Natural killer cell treated with Interleukin-12 subunit alpha and Interleukin-12 subunit beta and Interleukin-15 and Interleukin-18, amount 100 ng/mL, for 72 hours (primary cell): ENCODE measurements at regions not wholly inside any gene's neighbourhood (a gene's known extent, or its start where the extent isn't known, plus 50 kb on each side); places are given as distances from the start of the nearest gene placed in this dataset.
"Not testable (repeated sequence)": the region's sequence is repeated elsewhere in the genome, so short reads cannot be mapped to it uniquely, and the experiment has no call there.

Experiments
- ATAC-seq, 2 donors: fragments of 150-1000 bp; cut with Tn5 transposase in 1 of 2; sonication (Bioruptor Pico), chemical (Tn5 transposase) in 1 of 2; 2 replicates each; pipeline ENCODE4 v1.10.0; 2021
- DNase-seq: peaks from one replicate; pipeline ENCODE4 v3.0.0; 2022; ENCODE audit warnings: low spot score
- H3K27ac Mint-ChIP-seq, 2 donors: 1 replicate in 1 of 2; 2 replicates in 1 of 2; pipeline ENCODE4 v1.8.0; 2022; ENCODE audit warnings: mixed read lengths in 2 of 2, mild to moderate bottlenecking in 1 of 2, moderate library complexity in 1 of 2
- H3K27me3 Mint-ChIP-seq, 2 donors: 1 replicate in 1 of 2; 2 replicates in 1 of 2; pipeline ENCODE4 v1.8.0; 2022; ENCODE audit warnings: mixed read lengths in 2 of 2
- H3K36me3 Mint-ChIP-seq: one replicate; pipeline ENCODE4 v1.8.0; 2022; ENCODE audit warnings: mixed read lengths
- H3K4me1 Mint-ChIP-seq, 2 donors: 1 replicate in 1 of 2; 2 replicates in 1 of 2; pipeline ENCODE4 v1.8.0; 2022; ENCODE audit warnings: low read depth in 2 of 2, mixed read lengths in 2 of 2, mild to moderate bottlenecking in 1 of 2
- H3K4me3 Mint-ChIP-seq: one replicate; pipeline ENCODE4 v1.8.0; 2022; ENCODE audit warnings: mixed read lengths
- H3K9me3 Mint-ChIP-seq: 2 replicates; pipeline ENCODE4 v1.8.0; 2022; ENCODE audit warnings: mixed read lengths

DNA sequence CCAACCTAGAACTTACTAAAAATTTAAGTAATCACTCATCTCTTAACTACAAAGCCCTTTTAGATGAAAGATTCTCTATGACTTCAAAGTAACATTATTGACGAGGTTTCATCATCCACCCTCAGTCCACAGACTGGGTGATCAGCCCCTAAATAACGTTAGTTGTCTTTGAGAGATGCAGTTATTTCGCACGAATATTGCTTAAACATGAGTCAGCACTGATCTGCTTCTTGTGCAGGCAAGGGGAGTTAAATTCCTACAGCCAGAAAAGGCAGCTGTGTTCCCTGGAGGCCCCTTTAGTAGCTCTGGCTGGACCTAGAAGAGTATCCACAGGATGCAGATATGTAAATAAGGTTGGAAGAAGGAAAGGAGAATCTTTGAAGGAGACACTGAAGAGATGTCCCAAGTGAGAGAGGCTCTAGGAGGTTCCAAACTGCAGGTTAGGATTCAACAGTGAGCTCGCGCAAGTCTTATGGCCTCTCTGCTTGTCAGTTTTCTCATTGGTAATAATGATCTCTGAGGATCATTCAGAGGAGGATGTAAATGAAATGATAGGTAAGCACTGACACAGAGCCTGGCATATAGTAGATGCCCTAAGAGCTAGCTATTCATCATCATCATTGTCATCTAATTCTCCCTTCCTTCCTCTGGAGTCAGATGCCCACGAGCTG is 122.2 kb upstream of the MAN2A1 start:
- no peak for DNase-seq
- H3K36me3 Mint-ChIP-seq: no peaks in the 10 kb centered on the region
- no peaks in the 10 kb centered on the region for H3K4me1 Mint-ChIP-seq
- no peak overlapping the region for H3K27ac Mint-ChIP-seq
- H3K4me3 Mint-ChIP-seq: no peak overlapping the region
- no peak for ATAC-seq
- H3K27me3 Mint-ChIP-seq: peaks cover 5% of the 10 kb centered on the region in 2 donors
- peaks cover 4% of the 10 kb centered on the region for H3K9me3 Mint-ChIP-seq

DNA sequence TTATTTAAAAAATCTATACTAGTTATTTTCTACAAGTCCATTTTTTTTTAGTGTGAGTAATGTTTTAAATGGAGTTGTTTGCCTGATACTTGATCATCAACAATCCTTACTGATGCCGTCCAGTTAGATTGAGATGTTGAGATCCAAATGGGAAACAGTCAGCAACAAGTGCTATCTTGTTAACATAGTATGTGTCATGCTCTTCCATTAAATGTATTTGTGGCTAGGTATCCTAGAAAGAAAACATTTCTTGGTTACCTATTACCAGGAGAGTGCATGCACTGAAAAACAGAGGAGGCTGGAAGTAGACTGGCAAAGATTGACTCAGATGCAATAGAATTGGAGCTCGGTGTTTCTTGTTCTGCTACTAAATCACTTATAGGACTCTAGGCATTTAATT is 123.4 kb upstream of the MAN2A1 start:
- no peaks in the 10 kb centered on the region for H3K36me3 Mint-ChIP-seq
- H3K27me3 Mint-ChIP-seq: peaks cover 3 to 4% of the 10 kb centered on the region in 2 donors
- no peak overlapping the region for H3K27ac Mint-ChIP-seq
- H3K4me3 Mint-ChIP-seq: no peak overlapping the region
- no peaks in the 10 kb centered on the region for H3K4me1 Mint-ChIP-seq
- DNase-seq: no peak
- no peak for ATAC-seq
- peaks cover 4% of the 10 kb centered on the region for H3K9me3 Mint-ChIP-seq

DNA sequence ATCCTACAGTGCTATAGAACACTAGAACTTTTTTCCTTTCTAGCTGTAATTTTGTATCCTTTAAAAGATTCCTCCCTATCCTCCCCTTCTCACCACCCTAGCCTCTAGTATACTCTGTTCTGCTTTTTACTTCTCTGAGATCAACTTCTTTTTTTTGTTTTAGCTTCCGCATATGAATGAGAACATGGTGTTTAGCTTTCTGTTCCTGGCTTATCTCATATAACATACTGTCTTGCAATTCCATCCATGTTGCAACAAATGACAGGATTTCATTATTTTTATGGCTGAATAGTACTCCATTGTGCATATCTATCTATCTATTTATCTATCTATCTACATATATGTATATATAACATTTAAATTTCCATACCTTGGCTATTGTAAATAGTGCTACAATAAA is 126.0 kb upstream of the MAN2A1 start:
- peaks cover 4% of the 10 kb centered on the region for H3K9me3 Mint-ChIP-seq
- H3K4me1 Mint-ChIP-seq: peaks cover under 1 to 3% of the 10 kb centered on the region in 2 donors
- no peak overlapping the region for H3K27ac Mint-ChIP-seq
- peaks cover 2 to 8% of the 10 kb centered on the region in 2 donors for H3K27me3 Mint-ChIP-seq
- ATAC-seq (no peak), DNase-seq (no peak)
- no peaks in the 10 kb centered on the region for H3K36me3 Mint-ChIP-seq
- no peak overlapping the region for H3K4me3 Mint-ChIP-seq

GRCh38 chr5:109563189-109563588 is 126.5 kb upstream of the MAN2A1 start:
- Mint-ChIP-seq H3K4me1 (peaks cover 6 to 8% of the 10 kb centered on the region in 2 donors), H3K36me3 (no peaks in the 10 kb centered on the region), H3K27ac (no peak overlapping the region), H3K9me3 (peaks cover 4% of the 10 kb centered on the region), H3K4me3 (no peak overlapping the region), H3K27me3 (peaks cover 8 to 10% of the 10 kb centered on the region in 2 donors)
- ATAC-seq (no peak), DNase-seq (no peak)

DNA sequence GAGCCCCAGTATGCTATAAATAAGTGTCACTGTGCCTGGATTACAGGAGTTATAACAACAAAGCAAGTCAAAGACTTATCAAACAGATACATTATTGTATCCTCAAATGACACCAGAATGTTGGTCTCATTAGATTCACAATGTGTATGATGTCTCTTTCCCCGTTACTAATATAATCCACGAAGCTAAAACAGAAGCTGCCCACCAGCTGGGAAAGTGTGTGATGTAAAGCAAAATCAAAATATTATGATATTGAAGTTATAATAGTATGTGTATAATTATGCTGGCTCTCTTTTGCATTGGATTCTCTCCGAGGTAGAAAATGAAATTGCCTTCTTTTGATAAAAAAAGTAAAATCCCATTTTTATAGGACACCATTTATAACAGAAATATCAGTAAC is 127.3 kb upstream of the MAN2A1 start:
- Mint-ChIP-seq H3K9me3 (peaks cover 4% of the 10 kb centered on the region), H3K4me3 (no peak overlapping the region), H3K36me3 (no peaks in the 10 kb centered on the region), H3K27ac (no peak overlapping the region), H3K4me1 (peaks cover 9 to 12% of the 10 kb centered on the region in 2 donors), H3K27me3 (peaks cover 8 to 16% of the 10 kb centered on the region in 2 donors)
- ATAC-seq: no peak
- no peak for DNase-seq

DNA sequence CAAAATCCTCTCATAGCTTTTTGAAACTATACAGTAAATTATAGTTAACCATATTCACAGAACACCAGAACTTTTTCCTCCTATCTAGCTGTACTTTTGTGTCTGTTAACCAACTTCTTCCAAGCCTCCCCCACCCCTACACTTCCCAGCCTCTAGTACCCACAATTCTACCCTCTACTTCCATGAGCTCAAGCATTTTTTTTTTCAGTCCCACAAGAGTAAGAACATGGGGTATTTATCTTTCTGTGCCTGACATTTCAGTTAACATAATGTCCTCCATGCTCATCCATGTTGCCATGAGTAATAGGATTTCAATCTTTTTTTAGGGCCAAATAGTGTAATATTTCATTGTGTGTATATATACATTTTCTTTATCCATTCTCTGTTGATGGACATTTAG is 128.3 kb upstream of the MAN2A1 start:
- ATAC-seq (no peak), DNase-seq (no peak)
- Mint-ChIP-seq H3K36me3 (no peaks in the 10 kb centered on the region), H3K27ac (no peak overlapping the region), H3K9me3 (peaks cover 4% of the 10 kb centered on the region), H3K27me3 (peaks cover 8 to 16% of the 10 kb centered on the region in 2 donors), H3K4me1 (peaks cover 9 to 13% of the 10 kb centered on the region in 2 donors), H3K4me3 (no peak overlapping the region)

DNA sequence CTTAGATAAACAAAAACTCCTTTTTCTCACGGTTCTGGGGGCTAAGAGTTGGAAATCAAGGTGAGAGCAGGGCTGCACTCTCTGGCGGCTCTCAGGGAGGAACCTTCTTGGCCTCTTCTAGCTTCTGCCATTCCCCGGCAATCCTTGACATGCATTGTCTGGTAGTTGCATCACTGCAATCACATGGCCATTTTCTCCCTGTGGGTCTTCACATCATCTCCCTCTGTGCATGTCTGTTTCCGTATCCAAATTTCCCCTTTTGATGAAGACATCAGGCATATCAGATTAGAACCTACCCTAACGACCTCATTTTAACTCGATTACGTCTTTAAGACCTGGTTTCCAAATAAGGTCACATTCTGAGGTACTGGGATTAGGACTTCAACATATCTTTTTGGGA is 129.2 kb upstream of the MAN2A1 start:
- DNase-seq (no peak), ATAC-seq (no peak)
- Mint-ChIP-seq H3K4me1 (peaks cover 9 to 13% of the 10 kb centered on the region in 2 donors), H3K27ac (no peak overlapping the region), H3K4me3 (no peak overlapping the region), H3K36me3 (no peaks in the 10 kb centered on the region), H3K27me3 (peaks cover 8 to 16% of the 10 kb centered on the region in 2 donors), H3K9me3 (peaks cover 3% of the 10 kb centered on the region)

GRCh38 chr5:109558952-109559351 is 130.8 kb upstream of the MAN2A1 start:
- peaks cover 8 to 13% of the 10 kb centered on the region in 2 donors for H3K27me3 Mint-ChIP-seq
- ATAC-seq (no peak), DNase-seq (no peak)
- H3K36me3 Mint-ChIP-seq: no peaks in the 10 kb centered on the region
- peaks cover 9 to 13% of the 10 kb centered on the region in 2 donors for H3K4me1 Mint-ChIP-seq
- H3K27ac Mint-ChIP-seq: no peak overlapping the region
- no peaks in the 10 kb centered on the region for H3K9me3 Mint-ChIP-seq
- no peak overlapping the region for H3K4me3 Mint-ChIP-seq

DNA sequence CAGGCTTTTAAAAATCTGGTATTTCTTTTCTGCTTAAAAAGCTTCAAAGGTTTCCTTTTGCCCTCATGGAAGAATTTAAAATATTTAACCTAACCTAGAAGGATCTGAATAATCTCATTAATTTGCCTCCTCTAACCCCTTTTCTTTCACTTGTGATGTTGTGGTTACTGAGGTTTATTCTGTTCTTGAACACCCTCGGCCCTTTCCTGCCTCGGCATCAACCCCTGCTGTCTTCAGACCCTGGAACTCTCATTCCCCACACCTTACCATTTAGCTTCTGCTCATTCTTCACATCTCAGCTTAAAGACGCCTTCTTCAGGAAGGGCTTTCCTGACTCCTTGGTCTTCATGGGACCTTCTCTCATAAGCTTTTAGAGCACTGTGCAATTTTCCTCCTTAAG is 131.4 kb upstream of the MAN2A1 start:
- Mint-ChIP-seq H3K27me3 (peaks cover 8 to 18% of the 10 kb centered on the region in 2 donors), H3K36me3 (no peaks in the 10 kb centered on the region), H3K4me3 (no peak overlapping the region), H3K9me3 (peaks cover 5% of the 10 kb centered on the region), H3K27ac (no peak overlapping the region), H3K4me1 (peaks cover 9 to 13% of the 10 kb centered on the region in 2 donors)
- DNase-seq (no peak), ATAC-seq (no peak)

- DNase-seq (no peak), ATAC-seq (no peak)
- Mint-ChIP-seq H3K4me3 (no peak overlapping the region), H3K4me1 (peaks cover 8 to 13% of the 10 kb centered on the region in 2 donors), H3K9me3 (peaks cover 13% of the 10 kb centered on the region), H3K36me3 (peaks cover 7% of the 10 kb centered on the region), H3K27ac (no peak overlapping the region), H3K27me3 (peaks cover 13 to 14% of the 10 kb centered on the region in 2 donors)
Observed at GRCh38 chr5:109553846-109554245, 135.9 kb upstream of the MAN2A1 start.

- peaks cover 13% of the 10 kb centered on the region for H3K9me3 Mint-ChIP-seq
- ATAC-seq, H3K36me3 Mint-ChIP-seq: not testable (repeated sequence)
Observed at GRCh38 chr5:109551234-109551633, 138.5 kb upstream of the MAN2A1 start.

GRCh38 chr5:109550077-109550476 is 139.7 kb upstream of the MAN2A1 start:
- H3K27ac Mint-ChIP-seq: no peak overlapping the region
- no peak overlapping the region for H3K4me3 Mint-ChIP-seq
- DNase-seq (no peak), ATAC-seq (no peak)
- H3K36me3 Mint-ChIP-seq: peaks cover 7% of the 10 kb centered on the region
- no peaks in the 10 kb centered on the region for H3K4me1 Mint-ChIP-seq
- H3K9me3 Mint-ChIP-seq: peaks cover 13% of the 10 kb centered on the region
- H3K27me3 Mint-ChIP-seq: peaks cover 7 to 14% of the 10 kb centered on the region in 2 donors

More at GRCh38 chr5:109551234-109551633, 138.5 kb upstream of the MAN2A1 start:
- peaks cover 5 to 12% of the 10 kb centered on the region in 2 donors for H3K27me3 Mint-ChIP-seq
- not testable (repeated sequence) for DNase-seq, H3K4me1 Mint-ChIP-seq, H3K27ac Mint-ChIP-seq, H3K4me3 Mint-ChIP-seq

DNA sequence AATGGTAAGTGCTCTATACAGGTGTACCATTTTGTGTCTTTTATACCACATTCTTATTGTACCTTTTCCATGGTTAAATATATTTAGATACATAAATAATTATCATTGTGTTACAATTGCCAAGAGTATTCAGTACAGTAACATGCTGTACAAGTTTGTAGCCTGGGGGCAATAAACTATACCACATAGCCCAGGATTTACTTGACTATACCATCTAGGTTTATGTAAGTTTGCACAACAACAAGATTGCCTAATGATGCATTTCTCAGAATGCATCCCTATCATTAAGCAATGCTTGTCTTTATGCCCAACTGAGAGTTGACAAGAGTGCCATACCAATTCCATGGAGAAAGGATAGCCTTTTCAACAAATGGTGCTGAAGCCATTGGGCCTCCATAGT is 136.7 kb upstream of the PJA2 start:
- peaks cover 7% of the 10 kb centered on the region for H3K9me3 Mint-ChIP-seq
- H3K27me3 Mint-ChIP-seq: peaks cover 2 to 17% of the 10 kb centered on the region in 2 donors
- H3K4me3 Mint-ChIP-seq: no peak overlapping the region
- no peaks in the 10 kb centered on the region for H3K4me1 Mint-ChIP-seq
- ATAC-seq: no peak
- H3K27ac Mint-ChIP-seq: no peak overlapping the region
- no peak for DNase-seq
- H3K36me3 Mint-ChIP-seq: peaks cover 7% of the 10 kb centered on the region

GRCh38 chr5:109544873-109545272 is 135.1 kb upstream of the PJA2 start:
- not testable (repeated sequence) for H3K4me3 Mint-ChIP-seq, DNase-seq, H3K36me3 Mint-ChIP-seq, H3K9me3 Mint-ChIP-seq, H3K27ac Mint-ChIP-seq, H3K4me1 Mint-ChIP-seq, ATAC-seq
- peaks cover 2 to 22% of the 10 kb centered on the region in 2 donors for H3K27me3 Mint-ChIP-seq

- H3K4me1 Mint-ChIP-seq, ATAC-seq, H3K36me3 Mint-ChIP-seq, DNase-seq, H3K9me3 Mint-ChIP-seq, H3K4me3 Mint-ChIP-seq, H3K27ac Mint-ChIP-seq: not testable (repeated sequence)
- peaks cover 3 to 35% of the 10 kb centered on the region in 2 donors for H3K27me3 Mint-ChIP-seq
Observed at GRCh38 chr5:109538692-109539091, 128.9 kb upstream of the PJA2 start.
